Neural progenitor cell (in vitro differentiated cells): ENCODE measurements at regions not wholly inside any gene's neighbourhood (a gene's known extent, or its start where the extent isn't known, plus 50 kb on each side); places are given as distances from the start of the nearest gene placed in this dataset.

ENCODE experiments used
- DNase-seq: peaks from one replicate; pipeline ENCODE4 v3.0.0-alpha.2; 2016; ENCODE audit warnings: low spot score
- H2AFZ ChIP-seq: fragments of 200-600 bp; sonication (generic); replicated peaks from 2 replicates; pipeline ENCODE4 v1.6.1; 2016; ENCODE audit warnings: antibody characterized with exemption
- H3F3A ChIP-seq: fragments of 200-600 bp; sonication (generic); 2 replicates; pipeline ENCODE4 v1.6.1; 2016; ENCODE audit warnings: antibody characterized with exemption, low read depth
- H3K27ac ChIP-seq: fragments of 200-600 bp; sonication (generic); 2 replicates; pipeline ENCODE4 v1.5.1; 2016; ENCODE audit warnings: mild to moderate bottlenecking
- H3K27me3 ChIP-seq: fragments of 200-600 bp; sonication (generic); 2 replicates; pipeline ENCODE4 v1.6.1; 2016; ENCODE audit warnings: mild to moderate bottlenecking, moderate library complexity
- H3K36me3 ChIP-seq: fragments of 200-600 bp; sonication (generic); 2 replicates; pipeline ENCODE4 v1.5.1; 2016
- H3K4me1 ChIP-seq: fragments of 200-600 bp; sonication (generic); 2 replicates; pipeline ENCODE4 v1.6.1; 2016; ENCODE audit warnings: mixed run types
- H3K4me2 ChIP-seq: fragments of 200-600 bp; sonication (generic); 2 replicates; pipeline ENCODE4 v1.6.1; 2016
- H3K4me3 ChIP-seq: fragments of 200-600 bp; sonication (generic); 2 replicates; pipeline ENCODE4 v1.5.1; 2016
- H3K79me2 ChIP-seq: fragments of 200-600 bp; sonication (generic); 2 replicates; pipeline ENCODE4 v1.6.1; 2016; ENCODE audit warnings: low read depth
- H3K9ac ChIP-seq: fragments of 200-600 bp; sonication (generic); 2 replicates; pipeline ENCODE4 v1.6.1; 2016
- H3K9me3 ChIP-seq: fragments of 200-600 bp; sonication (generic); 2 replicates; pipeline ENCODE4 v1.5.1; 2016; ENCODE audit warnings: low read depth
- H4K20me1 ChIP-seq: fragments of 200-600 bp; sonication (generic); 2 replicates; pipeline ENCODE4 v1.6.1; 2016; ENCODE audit warnings: low read depth
- H3K27ac Mint-ChIP-seq: 3 replicates; pipeline ENCODE4 v1.8.0; 2021; ENCODE audit warnings: mixed read lengths
- H3K27me3 Mint-ChIP-seq: 2 replicates; pipeline ENCODE4 v1.8.0; 2022; ENCODE audit warnings: low read depth, mild to moderate bottlenecking, inconsistent platforms, moderate library complexity, mixed read lengths; ENCODE audit not compliant: insufficient read depth
- H3K36me3 Mint-ChIP-seq: 3 replicates; pipeline ENCODE4 v1.8.0; 2021; ENCODE audit warnings: mixed read lengths
- H3K4me1 Mint-ChIP-seq: 3 replicates; pipeline ENCODE4 v1.8.0; 2021; ENCODE audit warnings: mixed read lengths
- H3K4me3 Mint-ChIP-seq: 3 replicates; pipeline ENCODE4 v1.8.0; 2021; ENCODE audit warnings: mild to moderate bottlenecking, moderate library complexity, mixed read lengths
- H3K9me3 Mint-ChIP-seq: 3 replicates; pipeline ENCODE4 v1.8.0; 2020; ENCODE audit warnings: mixed read lengths
- CTCF ChIP-seq: fragments of 200-600 bp; sonication (generic); IDR thresholded peaks from 2 replicates; pipeline ENCODE4 v1.5.1; 2017; ENCODE audit warnings: antibody characterized with exemption, mild to moderate bottlenecking
- EZH2 ChIP-seq: fragments of 200-600 bp; sonication (generic); IDR thresholded peaks from 2 replicates; pipeline ENCODE4 v1.6.1; 2017; ENCODE audit warnings: antibody characterized with exemption, mild to moderate bottlenecking, moderate library complexity
- EZH2phosphoT487 ChIP-seq: fragments of 200-600 bp; sonication (generic); IDR thresholded peaks from 2 replicates; pipeline ENCODE4 v1.6.1; 2017; ENCODE audit warnings: antibody characterized with exemption

DNA sequence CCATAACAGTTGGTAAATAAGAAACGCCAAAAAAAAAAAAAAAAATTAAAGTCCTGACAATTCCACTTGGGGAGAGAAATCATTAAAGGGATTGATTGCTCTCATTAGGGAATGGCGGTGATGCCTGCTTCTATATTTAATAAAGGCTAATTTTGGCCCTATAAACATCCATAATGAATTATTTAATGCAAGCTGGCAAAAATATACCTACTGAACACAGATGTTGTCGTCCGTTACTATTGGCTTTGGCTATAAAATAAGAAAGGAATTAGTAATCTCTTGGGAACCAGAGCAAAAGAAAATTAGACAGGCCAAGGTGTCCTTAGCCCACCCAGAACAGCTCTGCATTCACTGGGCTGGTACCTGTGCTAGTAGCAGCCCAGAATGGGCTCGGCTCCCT, 717.3 kb downstream of the DIAPH3 start:
- TF ChIP-seq EZH2 = no peak
- H3K27me3 ChIP-seq = no peaks in the 10 kb centered on the region
- peaks cover under 1% of the 10 kb centered on the region for H3K9me3 Mint-ChIP-seq
- H3K4me1 ChIP-seq = peaks cover 9% of the 10 kb centered on the region
- H3K79me2 ChIP-seq = no peaks in the 10 kb centered on the region
- H3K4me1 Mint-ChIP-seq = peaks cover 5% of the 10 kb centered on the region
- H3K4me2 ChIP-seq = no peak overlapping the region
- H3K9ac ChIP-seq = no peak overlapping the region
- no peak for DNase-seq
- no peaks in the 10 kb centered on the region for H3K36me3 Mint-ChIP-seq
- H3K4me3 ChIP-seq = no peak overlapping the region
- H3K27ac Mint-ChIP-seq = no peak overlapping the region
- no peaks in the 10 kb centered on the region for H3K9me3 ChIP-seq
- H3F3A ChIP-seq = peaks cover 2% of the 10 kb centered on the region
- peaks cover under 1% of the 10 kb centered on the region for H3K27me3 Mint-ChIP-seq
- no peak overlapping the region for H2AFZ ChIP-seq
- no peak overlapping the region for H3K4me3 Mint-ChIP-seq
- H3K36me3 ChIP-seq = no peaks in the 10 kb centered on the region
- no peak overlapping the region for H3K27ac ChIP-seq
- H4K20me1 ChIP-seq = no peaks in the 10 kb centered on the region

DNA sequence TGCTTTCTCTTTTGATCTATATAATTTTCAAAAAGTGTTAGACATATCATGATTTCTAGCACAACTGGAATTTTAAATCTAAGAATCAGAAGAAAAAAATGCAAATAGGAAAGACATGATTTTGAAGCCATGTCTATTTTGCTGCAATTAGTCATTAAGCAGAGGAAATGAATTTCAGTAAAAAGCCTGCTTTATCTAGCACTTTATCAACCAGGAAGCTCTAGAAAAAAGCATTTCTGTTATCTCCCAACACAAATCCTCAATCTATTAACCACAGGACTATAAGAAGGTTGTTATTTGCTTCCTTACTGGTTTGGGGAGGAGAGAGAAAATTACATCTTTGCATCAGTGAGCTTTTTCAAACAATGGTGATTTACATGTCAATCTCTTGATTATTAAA, 716.7 kb downstream of the DIAPH3 start:
- H3K36me3 ChIP-seq = no peaks in the 10 kb centered on the region
- no peak overlapping the region for H2AFZ ChIP-seq
- H4K20me1 ChIP-seq = no peaks in the 10 kb centered on the region
- DNase-seq = no peak
- H3K27me3 ChIP-seq = no peaks in the 10 kb centered on the region
- H3K27me3 Mint-ChIP-seq = no peaks in the 10 kb centered on the region
- H3K36me3 Mint-ChIP-seq = no peaks in the 10 kb centered on the region
- H3K9me3 Mint-ChIP-seq = no peaks in the 10 kb centered on the region
- H3K27ac ChIP-seq = no peak overlapping the region
- H3K9ac ChIP-seq = no peak overlapping the region
- H3K27ac Mint-ChIP-seq = no peak overlapping the region
- no peaks in the 10 kb centered on the region for H3K9me3 ChIP-seq
- no peak overlapping the region for H3K4me3 Mint-ChIP-seq
- H3K4me1 ChIP-seq = peaks cover 16% of the 10 kb centered on the region
- no peak for TF ChIP-seq CTCF
- TF ChIP-seq EZH2phosphoT487 = no peak
- TF ChIP-seq EZH2 = no peak
- no peak overlapping the region for H3K4me3 ChIP-seq
- H3K4me2 ChIP-seq = no peak overlapping the region
- H3F3A ChIP-seq = peaks cover 8% of the 10 kb centered on the region
- no peaks in the 10 kb centered on the region for H3K79me2 ChIP-seq
- peaks cover 5% of the 10 kb centered on the region for H3K4me1 Mint-ChIP-seq

- Histone ChIP-seq H3F3A (peaks cover 18% of the 10 kb centered on the region), H3K4me3 (no peak overlapping the region), H4K20me1 (no peaks in the 10 kb centered on the region), H3K4me1 (peaks cover 25% of the 10 kb centered on the region), H3K36me3 (no peaks in the 10 kb centered on the region), H3K4me2 (no peak overlapping the region), H3K79me2 (no peaks in the 10 kb centered on the region), H3K9ac (no peak overlapping the region), H3K27me3 (no peaks in the 10 kb centered on the region), H2AFZ (no peak overlapping the region), H3K27ac (no peak overlapping the region), H3K9me3 (no peaks in the 10 kb centered on the region)
- TF ChIP-seq CTCF (no peak), EZH2phosphoT487 (no peak), EZH2 (no peak)
- peak; percentile 39 for DNase-seq
- Mint-ChIP-seq H3K27me3 (no peaks in the 10 kb centered on the region), H3K36me3 (no peaks in the 10 kb centered on the region), H3K4me1 (peaks cover 5% of the 10 kb centered on the region), H3K4me3 (no peak overlapping the region), H3K27ac (no peak overlapping the region), H3K9me3 (no peaks in the 10 kb centered on the region)
These were observed 715.7 kb downstream of the DIAPH3 start for GRCh38 chr13:59447846-59448620.

- Histone ChIP-seq H3K79me2 (no peaks in the 10 kb centered on the region), H4K20me1 (no peaks in the 10 kb centered on the region), H3K27ac (no peak overlapping the region), H3K4me1 (peaks cover 25% of the 10 kb centered on the region), H2AFZ (no peak overlapping the region), H3K4me3 (no peak overlapping the region), H3K9ac (no peak overlapping the region), H3K36me3 (no peaks in the 10 kb centered on the region), H3K4me2 (no peak overlapping the region), H3F3A (peaks cover 20% of the 10 kb centered on the region), H3K9me3 (no peaks in the 10 kb centered on the region), H3K27me3 (no peaks in the 10 kb centered on the region)
- Mint-ChIP-seq H3K4me1 (peaks cover 5% of the 10 kb centered on the region), H3K36me3 (no peaks in the 10 kb centered on the region), H3K9me3 (no peaks in the 10 kb centered on the region), H3K27ac (no peak overlapping the region), H3K27me3 (peaks cover 2% of the 10 kb centered on the region), H3K4me3 (no peak overlapping the region)
- TF ChIP-seq EZH2phosphoT487 (no peak), EZH2 (no peak), CTCF (no peak)
- DNase-seq = no peak
These were observed 714.0 kb downstream of the DIAPH3 start for GRCh38 chr13:59449750-59450149.
